Suprapubic skin (tissue), 4 donors: ENCODE measurements at regions not wholly inside any gene's neighbourhood (a gene's known extent, or its start where the extent isn't known, plus 50 kb on each side); places are given as distances from the start of the nearest gene placed in this dataset.

Experiments
- DNase-seq, 2 donors: peaks; one replicate each; pipeline ENCODE4 v3.0.0-alpha.2; 2019; ENCODE audit warnings: low spot score in 2 of 2
- H3K27ac ChIP-seq: fragments of 200-600 bp; sonication (generic); one replicate; pipeline ENCODE4 v1.5.1; 2019
- H3K27me3 ChIP-seq: fragments of 200-600 bp; sonication (generic); one replicate; pipeline ENCODE4 v1.5.1; 2019
- H3K36me3 ChIP-seq: fragments of 200-600 bp; sonication (generic); one replicate; pipeline ENCODE4 v1.5.1; 2019
- H3K4me1 ChIP-seq: fragments of 200-600 bp; sonication (generic); one replicate; pipeline ENCODE4 v1.5.1; 2019
- H3K4me3 ChIP-seq: fragments of 200-600 bp; sonication (generic); one replicate; pipeline ENCODE4 v1.5.1; 2019; ENCODE audit warnings: mild to moderate bottlenecking
- H3K9me3 ChIP-seq: fragments of 200-600 bp; sonication (generic); one replicate; pipeline ENCODE4 v1.5.1; 2019
- EP300 ChIP-seq: sonication (generic); formaldehyde crosslinking; IDR thresholded peaks from one replicate; pipeline ENCODE4 v1.6.1; 2017; ENCODE audit warnings: antibody characterized with exemption
- POLR2A ChIP-seq, 2 donors: fragments of 450-650 bp; IDR thresholded peaks; one replicate each; pipeline ENCODE4 v1.6.1; 2017; ENCODE audit warnings: antibody characterized with exemption in 2 of 2, mild to moderate bottlenecking in 2 of 2, moderate library complexity in 2 of 2
- POLR2AphosphoS5 ChIP-seq, 3 donors: sonication (generic); formaldehyde crosslinking; IDR thresholded peaks; one replicate each; pipeline ENCODE4 v1.6.1; 2017; ENCODE audit warnings: antibody characterized with exemption in 3 of 3
- WGBS: methylation state at CpG from one replicate; pipeline ENCODE4 v1.1.5; 2018; 5-methylcytosine and 5-hydroxymethylcytosine counted together
- TF ChIP-seq, protein P1 (sequence below), 2 donors: fragments of 200-600 bp in 1 of 2; fragments of 450-650 bp in 1 of 2; sonication (generic) in 1 of 2; IDR thresholded peaks; one replicate each; pipeline ENCODE4 v1.5.1; 2016 to 2019; ENCODE audit warnings: antibody characterized with exemption in 2 of 2, mild to moderate bottlenecking in 1 of 2, moderate library complexity in 1 of 2

DNA sequence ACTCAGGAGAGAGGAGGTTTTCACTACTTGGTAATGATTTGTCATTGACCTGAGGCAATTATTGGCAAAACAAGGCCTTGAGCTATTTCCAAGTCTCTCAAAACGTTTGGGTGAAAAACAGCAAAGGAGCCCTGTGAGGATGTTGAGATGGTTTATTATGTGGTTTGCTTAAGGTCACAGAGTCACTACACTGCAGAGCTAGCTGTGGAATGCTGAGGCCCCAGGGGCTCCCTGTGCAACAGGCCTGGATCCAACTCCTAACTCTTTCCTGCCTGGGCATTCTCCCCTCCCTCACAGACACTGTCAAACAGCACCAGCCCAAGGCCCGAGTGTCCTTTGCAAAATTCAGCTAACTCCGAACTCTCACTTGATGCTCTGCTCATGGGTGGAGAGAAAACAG is 754.6 kb upstream of the SOX11 start:
- no peak overlapping the region for H3K4me3 ChIP-seq
- DNase-seq, result no peak
- no peaks in the 10 kb centered on the region for H3K9me3 ChIP-seq
- H3K27ac ChIP-seq, result no peak overlapping the region
- WGBS, result 38% methylated on average over 3 of the region's 3 CpGs
- no peaks in the 10 kb centered on the region for H3K36me3 ChIP-seq
- H3K4me1 ChIP-seq, result no peaks in the 10 kb centered on the region
- H3K27me3 ChIP-seq, result no peaks in the 10 kb centered on the region
- TF ChIP-seq POLR2AphosphoS5 (IDR thresholded peaks at IDR 0.05) (no peak), POLR2A (IDR thresholded peaks at IDR 0.05) (no peak), EP300 (no peak)
- TF ChIP-seq, protein P1, sequence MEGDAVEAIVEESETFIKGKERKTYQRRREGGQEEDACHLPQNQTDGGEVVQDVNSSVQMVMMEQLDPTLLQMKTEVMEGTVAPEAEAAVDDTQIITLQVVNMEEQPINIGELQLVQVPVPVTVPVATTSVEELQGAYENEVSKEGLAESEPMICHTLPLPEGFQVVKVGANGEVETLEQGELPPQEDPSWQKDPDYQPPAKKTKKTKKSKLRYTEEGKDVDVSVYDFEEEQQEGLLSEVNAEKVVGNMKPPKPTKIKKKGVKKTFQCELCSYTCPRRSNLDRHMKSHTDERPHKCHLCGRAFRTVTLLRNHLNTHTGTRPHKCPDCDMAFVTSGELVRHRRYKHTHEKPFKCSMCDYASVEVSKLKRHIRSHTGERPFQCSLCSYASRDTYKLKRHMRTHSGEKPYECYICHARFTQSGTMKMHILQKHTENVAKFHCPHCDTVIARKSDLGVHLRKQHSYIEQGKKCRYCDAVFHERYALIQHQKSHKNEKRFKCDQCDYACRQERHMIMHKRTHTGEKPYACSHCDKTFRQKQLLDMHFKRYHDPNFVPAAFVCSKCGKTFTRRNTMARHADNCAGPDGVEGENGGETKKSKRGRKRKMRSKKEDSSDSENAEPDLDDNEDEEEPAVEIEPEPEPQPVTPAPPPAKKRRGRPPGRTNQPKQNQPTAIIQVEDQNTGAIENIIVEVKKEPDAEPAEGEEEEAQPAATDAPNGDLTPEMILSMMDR (IDR thresholded peaks at IDR 0.05), result no peak

DNA sequence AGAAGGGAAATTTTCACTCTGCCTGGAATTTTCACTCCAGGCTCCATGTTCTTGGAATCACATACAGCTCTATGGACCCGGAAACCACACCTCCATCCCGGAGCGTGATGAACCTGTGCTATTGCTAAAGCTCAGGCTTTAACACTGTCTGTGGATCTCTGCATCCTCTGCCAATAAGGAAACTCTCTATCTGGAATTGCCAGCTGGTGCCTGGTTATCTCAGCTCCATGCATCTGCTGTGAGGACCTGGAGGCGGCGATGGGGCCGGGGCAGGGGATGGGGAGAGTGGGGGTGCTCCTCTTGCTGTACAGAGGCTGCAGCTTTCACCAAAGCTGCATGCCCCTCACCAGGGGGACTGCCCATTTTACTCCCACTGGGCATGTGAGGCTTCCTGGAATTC is 754.0 kb upstream of the SOX11 start:
- no peaks in the 10 kb centered on the region for H3K9me3 ChIP-seq
- DNase-seq, result no peak
- 60% methylated on average over 6 of the region's 6 CpGs for WGBS
- no peaks in the 10 kb centered on the region for H3K4me1 ChIP-seq
- no peaks in the 10 kb centered on the region for H3K27me3 ChIP-seq
- no peak overlapping the region for H3K27ac ChIP-seq
- H3K36me3 ChIP-seq, result no peaks in the 10 kb centered on the region
- TF ChIP-seq, protein P1 (IDR thresholded peaks at IDR 0.05), result no peak
- no peak for TF ChIP-seq POLR2A (IDR thresholded peaks at IDR 0.05)
- TF ChIP-seq POLR2AphosphoS5 (IDR thresholded peaks at IDR 0.05), result no peak
- no peak for TF ChIP-seq EP300
- H3K4me3 ChIP-seq, result no peak overlapping the region

DNA sequence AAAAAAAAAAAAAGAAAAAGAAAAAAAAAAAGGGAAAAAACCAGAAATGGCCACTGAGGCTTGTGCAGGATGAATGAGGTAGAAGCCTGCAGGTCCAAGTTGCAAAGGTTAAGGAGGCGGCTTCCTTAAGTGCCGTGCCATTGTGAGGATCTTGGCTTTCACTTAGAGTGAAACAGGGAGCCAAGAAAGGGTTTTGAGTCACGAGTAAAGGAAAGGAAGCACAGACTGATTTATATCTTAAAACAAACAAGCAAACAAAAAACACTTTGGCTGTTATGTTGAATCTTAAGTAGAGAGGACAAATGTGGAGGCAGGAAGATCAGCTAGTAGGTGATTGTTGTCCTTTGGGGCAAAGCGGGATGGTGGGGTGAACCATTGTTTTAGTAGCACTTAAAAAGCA is 749.7 kb upstream of the SOX11 start:
- Histone ChIP-seq H3K4me3 (no peak overlapping the region), H3K36me3 (no peaks in the 10 kb centered on the region), H3K4me1 (no peaks in the 10 kb centered on the region), H3K27me3 (no peaks in the 10 kb centered on the region), H3K9me3 (no peaks in the 10 kb centered on the region), H3K27ac (no peak overlapping the region)
- WGBS, result 51% methylated on average over 4 of the region's 4 CpGs
- DNase-seq, result no peak
- TF ChIP-seq, protein P1 (IDR thresholded peaks at IDR 0.05), result no peak
- TF ChIP-seq POLR2A (IDR thresholded peaks at IDR 0.05) (no peak), POLR2AphosphoS5 (IDR thresholded peaks at IDR 0.05) (no peak), EP300 (no peak)

DNA sequence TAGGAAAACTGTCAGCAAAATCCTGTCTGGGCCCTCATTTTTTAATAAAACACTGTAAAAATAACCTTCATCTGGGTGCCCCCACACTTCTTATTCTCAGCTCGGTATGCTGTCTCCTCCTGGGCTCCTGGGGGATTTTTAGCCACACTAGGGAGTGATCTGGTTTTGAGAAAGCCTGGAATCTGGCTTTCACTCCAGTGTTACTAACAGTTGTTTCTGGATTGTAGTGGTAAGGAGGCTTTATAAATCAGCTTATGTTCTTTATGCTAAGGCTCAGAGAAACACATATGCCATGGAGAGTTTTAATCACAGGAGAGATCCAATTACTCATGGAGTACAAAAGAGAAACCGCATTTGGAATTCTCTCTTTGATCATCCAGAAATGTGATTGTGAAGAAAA is 744.3 kb upstream of the SOX11 start:
- Histone ChIP-seq H3K27ac (no peak overlapping the region), H3K36me3 (no peaks in the 10 kb centered on the region), H3K4me1 (no peaks in the 10 kb centered on the region), H3K4me3 (no peak overlapping the region), H3K9me3 (no peaks in the 10 kb centered on the region), H3K27me3 (no peaks in the 10 kb centered on the region)
- TF ChIP-seq, protein P1 (IDR thresholded peaks at IDR 0.05), result no peak
- TF ChIP-seq POLR2AphosphoS5 (IDR thresholded peaks at IDR 0.05) (no peak), POLR2A (IDR thresholded peaks at IDR 0.05) (no peak), EP300 (no peak)
- DNase-seq, result no peak
- 48% methylated on average over 2 of the region's 2 CpGs for WGBS

DNA sequence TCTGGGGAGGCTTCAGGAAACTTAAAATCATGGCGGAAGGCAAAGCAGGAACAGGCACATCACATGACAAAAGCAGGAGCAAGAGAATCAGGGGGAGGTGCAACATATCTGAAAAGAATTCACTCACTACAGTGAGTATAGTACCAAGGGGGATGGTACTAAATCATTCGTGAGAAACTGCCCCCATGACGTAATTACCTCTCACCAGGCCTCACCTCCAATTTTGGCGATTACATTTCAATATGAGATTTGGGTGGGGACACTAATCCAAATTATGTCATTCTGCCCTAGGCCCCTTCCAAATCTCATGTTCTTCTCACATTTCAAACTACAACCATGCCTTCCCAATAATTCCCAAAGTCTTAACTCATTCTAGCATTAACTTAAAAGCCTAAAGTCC is 740.8 kb upstream of the SOX11 start:
- Histone ChIP-seq H3K27ac (no peak overlapping the region), H3K9me3 (no peaks in the 10 kb centered on the region), H3K4me1 (no peaks in the 10 kb centered on the region), H3K36me3 (no peaks in the 10 kb centered on the region), H3K27me3 (no peaks in the 10 kb centered on the region), H3K4me3 (no peak overlapping the region)
- no peak for DNase-seq
- 90% methylated on average over 4 of the region's 4 CpGs for WGBS
- no peak for TF ChIP-seq EP300
- no peak for TF ChIP-seq POLR2A (IDR thresholded peaks at IDR 0.05)
- TF ChIP-seq, protein P1 (IDR thresholded peaks at IDR 0.05), result no peak
- no peak for TF ChIP-seq POLR2AphosphoS5 (IDR thresholded peaks at IDR 0.05)
